ENCODE measurements at regions not wholly inside any gene's neighbourhood (a gene's known extent, or its start where the extent isn't known, plus 50 kb on each side); places are given as distances from the start of the nearest gene placed in this dataset.

DNA sequence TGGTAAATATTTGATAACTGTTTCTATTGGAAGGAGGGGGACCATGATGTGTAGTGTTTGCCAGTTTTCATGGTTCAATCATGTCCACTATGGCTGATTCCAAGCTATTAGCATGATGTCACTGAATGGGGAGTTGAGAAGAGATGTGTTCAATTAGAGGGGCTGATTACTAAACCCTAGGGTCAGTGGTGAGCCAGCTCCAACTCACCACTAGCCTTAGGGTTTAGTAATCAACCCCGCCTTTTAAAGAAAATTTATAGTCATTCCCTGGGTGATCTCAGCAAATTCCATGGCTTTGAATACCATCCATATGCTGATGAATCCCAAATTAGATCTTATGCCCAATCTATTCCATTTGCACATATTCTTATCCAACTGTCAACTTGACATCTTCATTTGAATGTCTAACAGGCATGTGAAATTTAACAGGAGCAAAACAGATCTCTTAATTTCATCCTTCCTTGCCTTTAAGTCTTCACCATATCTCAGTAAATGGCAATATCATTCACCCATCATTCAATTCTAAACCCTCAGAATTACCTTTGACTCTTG is 98.8 kb downstream of the GCNT1 start:
- TF ChIP-seq, protein P1, sequence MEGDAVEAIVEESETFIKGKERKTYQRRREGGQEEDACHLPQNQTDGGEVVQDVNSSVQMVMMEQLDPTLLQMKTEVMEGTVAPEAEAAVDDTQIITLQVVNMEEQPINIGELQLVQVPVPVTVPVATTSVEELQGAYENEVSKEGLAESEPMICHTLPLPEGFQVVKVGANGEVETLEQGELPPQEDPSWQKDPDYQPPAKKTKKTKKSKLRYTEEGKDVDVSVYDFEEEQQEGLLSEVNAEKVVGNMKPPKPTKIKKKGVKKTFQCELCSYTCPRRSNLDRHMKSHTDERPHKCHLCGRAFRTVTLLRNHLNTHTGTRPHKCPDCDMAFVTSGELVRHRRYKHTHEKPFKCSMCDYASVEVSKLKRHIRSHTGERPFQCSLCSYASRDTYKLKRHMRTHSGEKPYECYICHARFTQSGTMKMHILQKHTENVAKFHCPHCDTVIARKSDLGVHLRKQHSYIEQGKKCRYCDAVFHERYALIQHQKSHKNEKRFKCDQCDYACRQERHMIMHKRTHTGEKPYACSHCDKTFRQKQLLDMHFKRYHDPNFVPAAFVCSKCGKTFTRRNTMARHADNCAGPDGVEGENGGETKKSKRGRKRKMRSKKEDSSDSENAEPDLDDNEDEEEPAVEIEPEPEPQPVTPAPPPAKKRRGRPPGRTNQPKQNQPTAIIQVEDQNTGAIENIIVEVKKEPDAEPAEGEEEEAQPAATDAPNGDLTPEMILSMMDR (IDR thresholded peaks at IDR 0.05): no peak
- TF ChIP-seq POLR2A (IDR thresholded peaks at IDR 0.05): no peak
- ATAC-seq (no peak), DNase-seq (no peak)
- Histone ChIP-seq H3K36me3 (no peaks in the 10 kb centered on the region), H3K4me3 (no peak overlapping the region), H3K27ac (no peak overlapping the region), H3K9me3 (no peaks in the 10 kb centered on the region), H3K4me1 (peaks cover 0 to 62% (median 0%) of the 10 kb centered on the region in 12 donors), H3K27me3 (no peaks in the 10 kb centered on the region)
- WGBS, 4 donors: 88 to 98% (median 93%) methylated on average over 1 of the region's 1 CpG
- intact Hi-C loops (cut with DNase I): loop anchor here in 2 of 10 donors (10.0 kb wide), 2 partner anchors 53 to 97 kb away; no protein-coding TSS in a partner anchor

DNA sequence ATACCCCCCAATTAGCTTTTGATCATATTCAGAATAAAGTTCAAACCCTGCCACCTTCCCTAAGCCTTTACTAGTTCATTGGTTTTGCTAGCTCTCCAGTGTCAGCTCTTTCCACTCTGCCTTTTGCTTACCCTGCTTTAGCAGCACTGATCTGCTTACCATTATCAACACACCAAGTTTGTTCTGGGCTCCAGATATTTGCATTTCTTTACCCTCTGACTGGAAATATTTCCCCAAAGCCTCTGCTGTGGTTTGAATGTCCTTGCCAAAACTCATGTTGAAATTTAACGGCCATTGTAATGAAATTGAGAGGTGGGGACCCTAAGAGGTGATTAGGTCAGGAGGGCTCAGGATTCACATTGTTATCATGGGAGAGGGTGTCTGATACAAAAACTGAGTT is 99.5 kb downstream of the GCNT1 start:
- DNase-seq (no peak), ATAC-seq (no peak)
- peaks cover 0 to 62% (median 0%) of the 10 kb centered on the region in 12 donors for H3K4me1 ChIP-seq
- intact Hi-C loops (cut with DNase I): loop anchor here in 2 of 10 donors (10.0 kb wide), 2 partner anchors 54 to 96 kb away; no protein-coding TSS in a partner anchor
- H3K27me3 ChIP-seq: no peaks in the 10 kb centered on the region
- peak overlapping the region in 1 of 12 donors; percentile 88 for H3K27ac ChIP-seq
- no peaks in the 10 kb centered on the region for H3K36me3 ChIP-seq
- H3K4me3 ChIP-seq: no peak overlapping the region
- 54 to 96% (median 87%) methylated on average over 1 of the region's 1 CpG for WGBS, 4 donors
- TF ChIP-seq POLR2A (IDR thresholded peaks at IDR 0.05): no peak
- TF ChIP-seq, protein P1 (IDR thresholded peaks at IDR 0.05): no peak
- no peaks in the 10 kb centered on the region for H3K9me3 ChIP-seq

DNA sequence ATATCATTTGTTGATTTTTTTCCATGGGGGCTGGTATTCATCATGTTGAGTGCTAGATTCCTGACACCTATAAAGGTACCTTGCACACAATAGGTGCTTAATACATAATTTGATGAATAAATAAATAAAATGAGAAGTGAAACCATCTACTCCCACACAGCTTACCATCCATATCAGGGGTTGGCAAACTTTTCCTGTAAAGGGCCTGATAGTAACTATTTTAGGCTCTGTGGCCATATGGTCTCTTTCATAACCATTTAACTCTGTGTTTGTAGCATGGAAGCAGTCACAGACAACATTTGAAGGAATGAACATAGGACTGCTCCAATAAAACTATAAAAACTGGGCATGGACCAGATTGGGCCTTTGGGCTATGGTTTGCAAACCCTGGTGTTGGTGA is 100.3 kb downstream of the GCNT1 start:
- Histone ChIP-seq H3K4me1 (peaks cover 0 to 59% (median 0%) of the 10 kb centered on the region in 12 donors), H3K36me3 (no peaks in the 10 kb centered on the region), H3K9me3 (no peaks in the 10 kb centered on the region), H3K27me3 (no peaks in the 10 kb centered on the region), H3K27ac (peak overlapping the region in 1 of 12 donors; percentile 88), H3K4me3 (no peak overlapping the region)
- intact Hi-C loops (cut with DNase I): loop anchor here in 2 of 10 donors (10.0 kb wide), 2 partner anchors 54 to 96 kb away; no protein-coding TSS in a partner anchor
- no peak for ATAC-seq
- no peak for TF ChIP-seq POLR2A (IDR thresholded peaks at IDR 0.05)
- TF ChIP-seq, protein P1 (IDR thresholded peaks at IDR 0.05): no peak
- DNase-seq: no peak

DNA sequence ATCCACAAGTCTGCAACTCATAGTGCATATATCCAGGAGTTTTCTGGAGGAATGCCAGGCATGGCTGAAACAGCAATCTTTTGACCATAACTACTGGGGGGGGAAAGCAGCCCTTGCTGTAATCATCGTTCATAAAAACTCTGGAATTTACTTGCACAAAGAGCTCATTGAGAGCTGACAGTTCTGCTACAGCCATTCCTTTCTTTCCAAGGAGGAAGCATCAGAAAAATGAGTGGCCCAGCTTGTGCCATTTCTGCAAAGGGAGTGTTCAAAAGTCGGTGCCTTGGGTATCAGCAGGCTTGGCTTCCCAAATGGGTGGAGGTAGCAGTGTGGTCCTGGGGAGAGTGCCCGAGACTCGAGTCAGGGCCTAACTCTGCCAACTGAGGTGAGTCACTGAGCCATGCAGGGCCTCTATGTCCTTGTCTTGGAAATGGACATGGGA is 101.5 kb downstream of the GCNT1 start:
- DNase-seq (no peak), ATAC-seq (no peak)
- WGBS, 4 donors: 54 to 71% (median 59%) methylated on average over 4 of the region's 4 CpGs
- no peaks in the 10 kb centered on the region for H3K27me3 ChIP-seq
- H3K4me1 ChIP-seq: peaks cover 0 to 62% (median 0%) of the 10 kb centered on the region in 12 donors
- H3K36me3 ChIP-seq: no peaks in the 10 kb centered on the region
- no peak overlapping the region for H3K4me3 ChIP-seq
- peak overlapping the region in 1 of 12 donors; percentile 88 for H3K27ac ChIP-seq
- TF ChIP-seq, protein P1 (IDR thresholded peaks at IDR 0.05): no peak
- TF ChIP-seq POLR2A (IDR thresholded peaks at IDR 0.05): no peak
- no peaks in the 10 kb centered on the region for H3K9me3 ChIP-seq
- intact Hi-C loops (cut with DNase I): no loop called here

Measured in heart left ventricle (tissue), 16 donors.